ENCODE measurements at regions not wholly inside any gene's neighbourhood (a gene's known extent, or its start where the extent isn't known, plus 50 kb on each side); places are given as distances from the start of the nearest gene placed in this dataset.

DNA sequence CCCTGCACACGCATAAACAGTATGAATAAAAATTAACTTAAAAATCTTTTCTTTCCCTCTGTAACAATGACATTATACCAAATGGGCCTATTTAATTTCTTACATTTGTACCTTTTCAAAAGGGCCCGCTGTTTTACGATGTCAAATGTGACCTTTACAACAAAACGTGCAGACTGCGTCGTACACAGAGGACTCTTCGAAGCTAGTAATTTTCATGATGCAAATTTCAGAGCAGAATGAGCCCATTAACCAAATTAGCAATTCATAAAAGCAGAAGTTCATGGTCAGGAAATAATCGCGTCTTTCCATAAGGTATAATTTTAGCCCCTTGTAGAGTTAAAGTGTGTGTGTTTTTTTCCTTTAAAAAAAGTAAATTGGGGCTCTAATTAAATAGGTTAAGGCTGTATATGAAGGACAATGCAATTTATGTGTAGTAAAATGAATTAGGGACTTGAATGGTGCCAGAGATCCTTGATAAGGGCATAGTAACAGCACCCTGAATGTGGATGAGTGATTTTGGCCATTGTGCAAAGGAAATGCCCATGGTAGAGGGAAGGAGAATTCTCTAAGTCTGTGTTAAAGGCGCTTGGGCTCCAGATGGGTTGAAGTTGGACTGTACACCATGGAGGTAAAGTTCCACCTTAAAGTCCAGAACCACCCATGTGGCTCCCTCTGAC, 546.4 kb upstream of the EEF2KMT start:
- H3K27me3 ChIP-seq (ENCODE audit: control insufficient read depth, insufficient read depth, low read length): no peaks in the 10 kb centered on the region
- TF ChIP-seq, protein P1, sequence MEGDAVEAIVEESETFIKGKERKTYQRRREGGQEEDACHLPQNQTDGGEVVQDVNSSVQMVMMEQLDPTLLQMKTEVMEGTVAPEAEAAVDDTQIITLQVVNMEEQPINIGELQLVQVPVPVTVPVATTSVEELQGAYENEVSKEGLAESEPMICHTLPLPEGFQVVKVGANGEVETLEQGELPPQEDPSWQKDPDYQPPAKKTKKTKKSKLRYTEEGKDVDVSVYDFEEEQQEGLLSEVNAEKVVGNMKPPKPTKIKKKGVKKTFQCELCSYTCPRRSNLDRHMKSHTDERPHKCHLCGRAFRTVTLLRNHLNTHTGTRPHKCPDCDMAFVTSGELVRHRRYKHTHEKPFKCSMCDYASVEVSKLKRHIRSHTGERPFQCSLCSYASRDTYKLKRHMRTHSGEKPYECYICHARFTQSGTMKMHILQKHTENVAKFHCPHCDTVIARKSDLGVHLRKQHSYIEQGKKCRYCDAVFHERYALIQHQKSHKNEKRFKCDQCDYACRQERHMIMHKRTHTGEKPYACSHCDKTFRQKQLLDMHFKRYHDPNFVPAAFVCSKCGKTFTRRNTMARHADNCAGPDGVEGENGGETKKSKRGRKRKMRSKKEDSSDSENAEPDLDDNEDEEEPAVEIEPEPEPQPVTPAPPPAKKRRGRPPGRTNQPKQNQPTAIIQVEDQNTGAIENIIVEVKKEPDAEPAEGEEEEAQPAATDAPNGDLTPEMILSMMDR (IDR thresholded peaks at IDR 0.05; ENCODE audit: borderline replicate concordance, extremely low read depth, insufficient read depth): no peak
- H3K27ac ChIP-seq (ENCODE audit: low read depth in 2 of 2, low read length in 2 of 2): no peak overlapping the region
- peaks cover 0 to 3% (median 0%) of the 10 kb centered on the region in 3 donors for H3K36me3 ChIP-seq (ENCODE audit: control insufficient read depth in 2 of 3, insufficient read depth in 3 of 3, low read length in 3 of 3)
- no peak overlapping the region for H3K9ac ChIP-seq (ENCODE audit: low read length in 3 of 3)
- DNase-seq: no peak
- H3K4me1 ChIP-seq (ENCODE audit: control insufficient read depth in 2 of 3, insufficient read depth in 2 of 3, low read depth in 1 of 3, low read length in 3 of 3): no peaks in the 10 kb centered on the region
- FAIRE-seq: no peak
- H3K4me3 ChIP-seq (ENCODE audit: low read length in 3 of 3): no peak overlapping the region
- intact Hi-C loops (cut with DNase I): no loop called here
- H3K9me3 ChIP-seq (ENCODE audit: control insufficient read depth in 2 of 3, insufficient read depth in 1 of 3, low read length in 3 of 3): peaks cover 0 to 9% (median 2%) of the 10 kb centered on the region in 3 donors

DNA sequence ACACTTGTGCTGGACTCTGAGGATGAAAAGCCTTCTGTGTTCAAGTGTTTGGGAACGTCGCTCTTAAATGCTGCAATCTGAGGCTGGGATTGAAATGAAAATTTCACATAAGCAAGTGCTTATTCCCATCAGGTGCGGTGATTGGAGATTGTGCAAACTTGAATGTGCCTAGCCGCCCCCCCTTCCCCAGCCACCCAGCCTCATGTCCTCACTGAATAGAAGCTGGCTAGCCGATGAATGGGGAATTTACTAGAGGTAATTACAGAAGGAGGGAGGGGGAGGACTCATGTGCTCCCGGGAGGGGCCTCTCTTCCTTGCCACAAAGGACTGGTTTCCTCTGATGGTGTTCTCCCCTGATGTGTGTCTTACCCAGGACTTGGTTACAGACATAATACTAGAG, 544.8 kb upstream of the EEF2KMT start:
- peaks cover 0 to 9% (median 2%) of the 10 kb centered on the region in 3 donors for H3K9me3 ChIP-seq (ENCODE audit: control insufficient read depth in 2 of 3, insufficient read depth in 1 of 3, low read length in 3 of 3)
- peaks cover 0 to 3% (median 0%) of the 10 kb centered on the region in 3 donors for H3K36me3 ChIP-seq (ENCODE audit: control insufficient read depth in 2 of 3, insufficient read depth in 3 of 3, low read length in 3 of 3)
- H3K27ac ChIP-seq (ENCODE audit: low read depth in 2 of 2, low read length in 2 of 2): no peak overlapping the region
- intact Hi-C loops (cut with DNase I): no loop called here
- H3K4me3 ChIP-seq (ENCODE audit: low read length in 3 of 3): no peak overlapping the region
- no peaks in the 10 kb centered on the region for H3K4me1 ChIP-seq (ENCODE audit: control insufficient read depth in 2 of 3, insufficient read depth in 2 of 3, low read depth in 1 of 3, low read length in 3 of 3)
- TF ChIP-seq, protein P1 (IDR thresholded peaks at IDR 0.05; ENCODE audit: borderline replicate concordance, extremely low read depth, insufficient read depth): no peak
- no peak overlapping the region for H3K9ac ChIP-seq (ENCODE audit: low read length in 3 of 3)
- DNase-seq: peak in 2 of 5 donors; percentile 13 to 27
- no peaks in the 10 kb centered on the region for H3K27me3 ChIP-seq (ENCODE audit: control insufficient read depth, insufficient read depth, low read length)
- no peak for FAIRE-seq

DNA sequence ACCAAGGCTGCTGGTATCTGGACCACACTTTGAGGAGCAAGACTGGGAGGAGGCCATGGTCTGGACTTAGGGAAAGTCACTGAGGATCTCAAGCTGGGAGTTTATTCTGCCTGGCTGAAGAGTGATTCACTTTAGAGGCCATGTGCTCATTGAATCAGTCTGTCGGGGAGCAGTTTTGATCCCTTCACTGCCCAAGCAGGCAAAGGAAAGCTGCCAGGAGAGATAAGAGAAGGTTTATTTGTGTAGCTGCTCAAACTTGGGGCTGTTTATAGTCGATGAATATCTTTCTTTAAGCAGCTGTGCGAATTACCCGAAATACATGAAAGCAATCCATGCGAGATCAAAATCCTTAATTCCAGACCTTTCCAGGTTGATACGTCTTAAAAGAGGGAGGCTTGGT, 544.4 kb upstream of the EEF2KMT start:
- FAIRE-seq: no peak
- Histone ChIP-seq H3K9ac (ENCODE audit: low read length in 3 of 3) (no peak overlapping the region), H3K27ac (ENCODE audit: low read depth in 2 of 2, low read length in 2 of 2) (no peak overlapping the region), H3K4me1 (ENCODE audit: control insufficient read depth in 2 of 3, insufficient read depth in 2 of 3, low read depth in 1 of 3, low read length in 3 of 3) (no peaks in the 10 kb centered on the region), H3K4me3 (ENCODE audit: low read length in 3 of 3) (no peak overlapping the region), H3K36me3 (ENCODE audit: control insufficient read depth in 2 of 3, insufficient read depth in 3 of 3, low read length in 3 of 3) (peaks cover 0 to 3% (median 0%) of the 10 kb centered on the region in 3 donors), H3K9me3 (ENCODE audit: control insufficient read depth in 2 of 3, insufficient read depth in 1 of 3, low read length in 3 of 3) (peaks cover 0 to 9% (median 2%) of the 10 kb centered on the region in 3 donors), H3K27me3 (ENCODE audit: control insufficient read depth, insufficient read depth, low read length) (no peaks in the 10 kb centered on the region)
- peak in 2 of 5 donors; percentile 22 to 36 for DNase-seq
- TF ChIP-seq, protein P1 (IDR thresholded peaks at IDR 0.05; ENCODE audit: borderline replicate concordance, extremely low read depth, insufficient read depth): no peak
- intact Hi-C loops (cut with DNase I): no loop called here
